ENCODE measurements at regions not wholly inside any gene's neighbourhood (a gene's known extent, or its start where the extent isn't known, plus 50 kb on each side); places are given as distances from the start of the nearest gene placed in this dataset.

- H2BK5ac ChIP-seq (ENCODE audit: low read depth, low read length, poor library complexity, severe bottlenecking), result no peak overlapping the region
- H3K27ac ChIP-seq (ENCODE audit: insufficient read depth, low read length), result no peak overlapping the region
- no peak for ATAC-seq (ENCODE audit: low read depth)
- no peak overlapping the region for H2BK20ac ChIP-seq (ENCODE audit: low read depth, low read length)
- no peaks in the 10 kb centered on the region for H3K4me1 ChIP-seq (ENCODE audit: control insufficient read depth, insufficient read depth, low read length)
- no peak overlapping the region for H2BK15ac ChIP-seq (ENCODE audit: low read depth, low read length)
- in situ Hi-C loops (cut with MboI; ENCODE audit: low sequenced_read_pairs) (no loop called here), dilution Hi-C loops (cut with HindIII; ENCODE audit: low sequenced_read_pairs, unreplicated experiment) (no loop called here), intact Hi-C loops (cut with micrococcal nuclease) (no loop called here)
- WGBS, 2 experiments (ENCODE audit: extremely low coverage in 2 of 2, insufficient read length in 1 of 2), result 76% methylated on average over 4 of the region's 6 CpGs; no CpG with 5 or more reads in 1 of the 2 experiments
- ChIA-PET POLR2A (ENCODE audit: unreplicated experiment) (no interaction called here), CTCF (no interaction called here)
- TF ChIP-seq RAD21 (IDR thresholded peaks at IDR 0.05; ENCODE audit: low read length) (no peak), CHD1 (IDR thresholded peaks at IDR 0.05; ENCODE audit: low read depth, low read length) (no peak), CEBPB (IDR thresholded peaks at IDR 0.05; ENCODE audit: low read depth, low read length) (no peak), USF2 (IDR thresholded peaks at IDR 0.05; ENCODE audit: low read depth, low read length) (no peak), SMC3 (IDR thresholded peaks at IDR 0.05; ENCODE audit: low read depth, low read length) (no peak), RFX5 (IDR thresholded peaks at IDR 0.05; ENCODE audit: low read depth, low read length) (no peak), CTCF (conservative IDR thresholded peaks at IDR 0.05; ENCODE audit: low read depth, low read length) (no peak), BHLHE40 (IDR thresholded peaks at IDR 0.05; ENCODE audit: low read depth, low read length) (no peak), MXI1 (IDR thresholded peaks at IDR 0.05; ENCODE audit: borderline replicate concordance, low read depth, low read length) (no peak), MAFK (IDR thresholded peaks at IDR 0.05; ENCODE audit: low read depth, low read length) (no peak), MAZ (IDR thresholded peaks at IDR 0.05; ENCODE audit: borderline replicate concordance, low read depth, low read length) (no peak)
- H3K27me3 ChIP-seq (ENCODE audit: control insufficient read depth, insufficient read depth, low read length), result no peaks in the 10 kb centered on the region
- no peaks in the 10 kb centered on the region for H3K9me3 ChIP-seq (ENCODE audit: control insufficient read depth, insufficient read depth, low read length)
- no peak overlapping the region for H4K8ac ChIP-seq (ENCODE audit: low read depth in 2 of 2, low read length in 2 of 2)
- H3K14ac ChIP-seq (replicated peaks; ENCODE audit: low read depth, low read length), result no peak overlapping the region
- H2AK5ac ChIP-seq (ENCODE audit: low read depth, low read length), result no peak overlapping the region
- DNase-seq, result no peak
- H3K9ac ChIP-seq (ENCODE audit: low read depth, low read length), result no peak overlapping the region
- H3K79me1 ChIP-seq (ENCODE audit: low read depth in 1 of 2, low read length in 2 of 2), result no peaks in the 10 kb centered on the region
- H3K4me2 ChIP-seq (ENCODE audit: low read depth, low read length), result no peak overlapping the region
- H3K56ac ChIP-seq (ENCODE audit: extremely low read depth, insufficient read depth, low read length), result no peak overlapping the region
- no peak overlapping the region for H3K23ac ChIP-seq (ENCODE audit: low read depth, low read length)
- no peak overlapping the region for H3K18ac ChIP-seq (ENCODE audit: low read depth, low read length)
- no TSS peak for BruUV-seq (replicated peaks)
- H3K4ac ChIP-seq (ENCODE audit: low read depth, low read length), result no peak overlapping the region
- H3K9me1 ChIP-seq (ENCODE audit: insufficient read depth, low read length), result no peaks in the 10 kb centered on the region
- H2BK120ac ChIP-seq (ENCODE audit: low read depth, low read length), result no peak overlapping the region
- H2AFZ ChIP-seq (replicated peaks; ENCODE audit: low read length, poor library complexity), result no peak overlapping the region
- H2AK9ac ChIP-seq (replicated peaks; ENCODE audit: low read depth, low read length, poor library complexity), result no peak overlapping the region
- H4K5ac ChIP-seq (ENCODE audit: low read depth, low read length), result no peak overlapping the region
- H3K36me3 ChIP-seq (ENCODE audit: control insufficient read depth, insufficient read depth, low read length), result no peaks in the 10 kb centered on the region
- H3K4me3 ChIP-seq (ENCODE audit: insufficient read depth, low read depth, low read length), result no peak overlapping the region
- no peak overlapping the region for H4K91ac ChIP-seq (ENCODE audit: insufficient read depth, low read depth, low read length)
- H4K20me1 ChIP-seq (ENCODE audit: insufficient read depth, low read length), result no peaks in the 10 kb centered on the region
Observed at GRCh38 chr4:138659812-138660316, 355.7 kb upstream of the NOCT start.
